ENCODE measurements at regions not wholly inside any gene's neighbourhood (a gene's known extent, or its start where the extent isn't known, plus 50 kb on each side); places are given as distances from the start of the nearest gene placed in this dataset.
"Not testable (repeated sequence)": the region's sequence is repeated elsewhere in the genome, so short reads cannot be mapped to it uniquely, and the experiment has no call there.

GRCh38 chr5:89083791-89084190 is 200.8 kb upstream of the MEF2C start:
- no peak for DNase-seq

DNA sequence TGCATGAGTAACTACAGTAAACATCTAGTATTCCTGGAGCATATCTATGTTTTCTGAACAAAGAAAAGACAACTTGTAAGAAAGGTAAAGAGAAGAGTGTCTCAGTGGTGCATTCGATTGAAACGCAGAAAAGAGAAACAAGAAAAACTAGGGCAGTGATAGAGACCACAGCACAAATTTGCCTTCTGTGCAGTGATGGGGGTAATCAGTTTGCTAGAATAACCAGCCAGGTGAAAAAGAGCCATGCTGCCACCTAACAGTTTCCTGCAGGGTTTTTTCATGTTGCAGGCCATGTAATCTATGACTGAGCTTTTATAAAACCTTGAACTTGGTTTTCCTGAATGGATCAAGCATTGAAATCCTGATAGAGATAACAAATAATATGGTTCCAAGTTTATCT is 198.4 kb upstream of the MEF2C start:
- no peak for DNase-seq

DNA sequence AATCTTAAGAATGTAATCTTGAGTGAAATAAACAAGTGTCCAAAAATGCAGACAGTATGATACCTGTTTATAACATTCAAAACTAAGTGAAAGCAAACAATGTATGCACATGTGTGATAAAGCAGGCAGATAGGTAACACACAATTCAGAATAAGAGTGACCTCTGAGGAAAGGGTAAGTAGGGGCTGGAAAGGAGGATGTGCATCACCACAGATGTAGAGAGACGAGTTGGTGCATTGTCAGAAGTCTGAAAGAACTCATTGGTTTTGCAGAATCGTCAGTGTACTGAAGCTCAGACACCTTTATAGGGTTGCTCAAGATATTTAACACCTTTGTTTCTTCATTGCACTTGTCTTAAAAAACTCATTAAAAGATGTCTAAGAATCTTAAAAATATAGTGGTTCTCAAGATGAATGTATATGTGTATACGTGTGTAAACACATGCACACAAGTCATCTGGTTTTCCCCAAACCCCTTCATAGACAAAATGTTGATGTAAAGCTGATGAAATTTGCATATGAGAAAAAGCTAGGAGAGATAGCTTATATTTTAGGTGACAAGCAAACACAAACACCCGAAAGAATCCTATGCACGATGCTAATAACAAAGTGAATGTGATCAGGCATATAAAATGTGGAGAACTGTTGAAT is 197.6 kb upstream of the MEF2C start:
- no peak for DNase-seq

DNA sequence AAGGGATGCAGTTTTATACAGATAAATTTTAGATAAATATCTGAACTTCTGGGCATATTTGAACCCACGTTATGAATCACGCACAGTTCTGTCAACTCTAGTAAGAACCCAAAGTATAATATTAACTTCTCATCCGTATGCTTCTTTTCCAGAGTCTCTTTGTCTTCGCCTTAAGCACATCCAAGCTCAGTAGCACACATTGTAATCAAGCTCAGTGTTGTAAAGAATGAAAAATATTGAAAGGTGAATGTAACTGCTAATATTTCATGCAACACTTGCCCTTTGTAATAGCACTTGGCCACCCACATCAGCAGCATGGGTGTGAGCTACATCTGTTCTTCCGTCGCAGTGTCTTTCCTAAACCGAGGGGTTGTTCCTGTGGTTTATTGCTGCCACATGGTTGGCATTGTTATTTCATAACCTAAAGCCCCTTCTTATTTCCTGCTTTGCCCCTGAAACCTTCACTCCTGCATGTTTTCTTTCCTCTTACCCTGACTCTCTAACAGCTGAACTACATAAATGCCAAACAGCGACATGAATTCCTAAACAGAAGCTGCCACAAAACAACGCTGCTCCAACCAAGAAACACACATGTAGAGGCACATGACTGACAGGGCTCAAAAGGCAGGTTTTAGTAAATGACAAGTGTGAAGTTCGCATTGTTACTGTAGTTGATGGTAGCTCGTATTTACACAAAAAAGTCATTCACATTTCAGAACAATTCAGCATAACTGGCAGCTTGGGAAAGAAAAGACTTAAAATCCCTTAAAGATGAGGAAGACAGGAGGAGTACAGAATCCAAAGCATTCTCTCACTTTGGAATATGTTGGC is 190.1 kb upstream of the MEF2C start:
- no peak for DNase-seq

DNA sequence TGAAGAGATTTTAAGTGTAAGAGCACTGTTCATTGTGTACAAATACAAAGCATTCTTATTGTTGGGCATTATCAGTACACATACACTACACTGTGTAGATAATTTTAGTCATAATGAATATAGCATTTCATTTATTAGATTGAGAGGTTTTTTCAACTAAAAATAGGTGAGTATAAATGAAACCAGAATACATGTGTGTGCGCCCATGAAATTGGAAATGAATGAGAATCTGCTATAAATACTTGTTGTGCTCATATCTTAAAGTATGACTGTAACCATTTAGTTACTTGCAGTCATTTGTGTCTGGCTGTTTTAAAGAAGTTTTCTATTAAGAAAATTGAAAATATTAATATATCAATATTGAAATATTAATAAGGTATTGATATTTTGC is 189.0 kb upstream of the MEF2C start:
- no peak for DNase-seq

DNA sequence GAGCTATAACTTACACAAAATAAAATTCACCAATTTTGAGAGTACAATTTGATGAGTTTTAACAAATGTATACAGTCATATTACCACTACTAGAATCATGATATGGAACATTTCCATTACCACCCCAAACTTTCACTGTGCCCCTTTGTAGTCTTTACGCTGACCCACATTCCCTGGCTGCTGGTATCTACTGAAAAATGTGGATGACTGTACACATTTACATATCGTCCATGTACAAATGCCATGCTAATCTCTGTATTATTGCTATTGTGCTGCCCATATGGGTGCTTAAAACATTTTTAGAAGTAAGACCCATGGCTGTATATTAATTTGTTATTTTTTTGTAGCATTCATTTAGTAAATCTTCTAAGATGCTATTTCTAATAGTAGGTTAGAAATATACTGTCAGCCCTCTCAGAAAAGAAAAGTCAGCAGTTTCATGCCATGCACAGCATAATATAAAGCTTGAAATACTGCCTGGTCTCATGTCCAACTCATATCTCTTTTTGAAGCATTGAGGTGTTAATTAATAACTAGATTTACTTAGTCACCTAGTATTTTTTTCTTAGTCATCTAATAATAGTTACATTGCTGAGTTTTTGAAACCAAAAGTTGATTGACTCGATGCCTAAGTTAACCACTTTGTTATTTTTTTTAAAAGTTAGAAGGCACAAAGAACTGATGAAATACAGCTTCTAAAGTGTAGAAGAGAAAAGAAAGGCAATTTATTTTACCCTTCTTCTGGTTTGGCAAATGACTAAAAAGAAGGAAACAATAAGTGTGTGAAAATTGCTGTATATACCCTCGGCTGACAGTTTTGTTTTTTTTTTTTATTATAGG is 188.3 kb upstream of the MEF2C start:
- DNase-seq: no peak

DNA sequence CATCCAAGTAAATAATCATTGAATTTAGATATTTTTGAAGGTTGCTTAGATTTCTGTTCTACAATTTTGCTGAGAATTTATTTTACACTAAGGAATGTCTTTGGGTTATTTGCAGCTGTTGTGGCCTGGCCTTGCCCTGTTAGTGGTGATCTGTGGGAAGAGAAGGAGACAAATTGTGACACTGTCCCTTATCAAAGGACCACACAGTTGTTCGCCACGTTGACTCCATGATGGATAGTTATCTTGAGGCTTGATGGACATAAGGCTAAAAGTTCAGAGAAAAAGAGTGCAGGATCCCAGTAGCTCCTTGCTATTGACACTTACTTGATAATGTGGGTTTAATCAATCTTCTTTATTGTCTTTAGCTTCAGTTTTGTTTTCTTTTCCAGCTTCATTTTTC is 186.6 kb upstream of the MEF2C start:
- DNase-seq: no peak

DNA sequence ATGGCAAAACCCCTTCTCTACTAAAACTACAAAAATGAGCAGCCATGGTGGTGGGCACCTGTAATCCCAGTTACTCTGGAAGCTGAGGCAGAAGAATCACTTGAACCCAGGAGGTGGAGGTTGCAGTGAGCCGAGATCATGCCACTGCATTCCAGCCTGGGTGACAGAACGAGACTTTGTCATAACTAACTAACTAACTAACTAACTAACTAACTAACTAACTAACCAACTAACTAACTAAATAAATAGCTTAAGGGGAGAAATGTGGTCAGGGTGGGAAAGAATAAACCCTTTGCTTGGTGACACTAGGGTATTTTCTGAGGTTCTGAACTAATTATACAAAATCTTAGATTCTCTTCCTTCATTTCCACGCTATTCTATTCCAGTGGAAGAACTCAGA is 184.4 kb upstream of the MEF2C start:
- no peak for DNase-seq

DNA sequence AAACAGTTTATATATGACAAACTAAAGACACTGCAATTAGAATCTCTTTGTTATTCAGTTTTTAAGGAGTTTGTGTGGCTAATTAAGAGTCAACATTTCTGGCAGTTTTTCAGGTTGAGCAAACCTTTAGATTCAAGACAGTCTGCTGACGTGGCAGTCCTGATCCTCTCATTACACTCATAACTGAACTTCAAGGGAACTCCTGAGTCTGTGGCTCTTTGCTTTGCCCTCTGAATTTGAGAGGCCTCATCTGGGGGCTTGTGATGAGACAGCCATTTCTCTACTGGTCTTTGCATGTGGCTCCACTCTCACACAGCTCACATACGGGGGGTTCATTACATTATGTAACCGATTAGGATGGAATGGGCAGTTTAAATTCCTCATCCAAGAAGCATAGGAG is 182.9 kb upstream of the MEF2C start:
- DNase-seq: no peak

- no peak for DNase-seq
These were observed 181.8 kb upstream of the MEF2C start for GRCh38 chr5:89064736-89065135.

DNA sequence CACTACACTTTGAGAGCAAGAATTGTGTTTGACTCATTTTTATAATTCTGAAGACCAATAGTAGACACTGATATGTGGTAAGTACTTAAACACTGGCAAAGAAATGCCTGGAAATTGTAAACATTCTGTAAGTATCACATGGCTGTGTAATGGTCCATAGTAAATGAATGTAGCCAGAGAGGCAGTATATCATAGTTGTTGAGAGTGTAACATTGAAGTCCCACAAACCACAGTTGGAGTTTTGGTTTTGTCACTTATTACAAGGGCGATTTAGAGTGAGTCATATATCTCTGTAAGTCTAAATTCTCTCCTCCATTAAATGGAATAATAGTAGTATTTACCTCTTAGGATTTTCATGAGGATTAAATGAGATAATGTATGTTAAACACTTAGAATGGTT is 181.1 kb upstream of the MEF2C start:
- peak; percentile 19 for DNase-seq

- no peak for DNase-seq
These were observed 177.8 kb upstream of the MEF2C start for GRCh38 chr5:89060768-89061167.

DNA sequence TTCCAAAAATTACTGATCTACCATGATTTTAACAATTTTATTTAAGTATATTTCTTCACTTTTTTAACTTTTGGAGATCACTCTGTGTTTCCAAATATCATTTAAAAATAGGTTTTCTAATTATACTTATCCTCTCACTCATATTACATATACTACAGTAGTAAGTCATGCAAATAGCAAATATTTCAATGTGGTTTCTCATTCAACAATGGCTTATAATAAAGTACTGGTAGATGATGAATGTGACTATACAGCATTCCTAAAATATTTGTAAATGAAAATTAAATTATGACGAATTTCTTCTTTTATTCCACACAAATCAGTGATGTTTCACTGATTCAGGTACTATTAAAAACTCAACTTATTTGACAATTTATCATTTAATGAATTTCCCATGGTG is 176.3 kb upstream of the MEF2C start:
- DNase-seq: no peak

GRCh38 chr5:89055695-89056085 is 172.7 kb upstream of the MEF2C start:
- DNase-seq: no peak

DNA sequence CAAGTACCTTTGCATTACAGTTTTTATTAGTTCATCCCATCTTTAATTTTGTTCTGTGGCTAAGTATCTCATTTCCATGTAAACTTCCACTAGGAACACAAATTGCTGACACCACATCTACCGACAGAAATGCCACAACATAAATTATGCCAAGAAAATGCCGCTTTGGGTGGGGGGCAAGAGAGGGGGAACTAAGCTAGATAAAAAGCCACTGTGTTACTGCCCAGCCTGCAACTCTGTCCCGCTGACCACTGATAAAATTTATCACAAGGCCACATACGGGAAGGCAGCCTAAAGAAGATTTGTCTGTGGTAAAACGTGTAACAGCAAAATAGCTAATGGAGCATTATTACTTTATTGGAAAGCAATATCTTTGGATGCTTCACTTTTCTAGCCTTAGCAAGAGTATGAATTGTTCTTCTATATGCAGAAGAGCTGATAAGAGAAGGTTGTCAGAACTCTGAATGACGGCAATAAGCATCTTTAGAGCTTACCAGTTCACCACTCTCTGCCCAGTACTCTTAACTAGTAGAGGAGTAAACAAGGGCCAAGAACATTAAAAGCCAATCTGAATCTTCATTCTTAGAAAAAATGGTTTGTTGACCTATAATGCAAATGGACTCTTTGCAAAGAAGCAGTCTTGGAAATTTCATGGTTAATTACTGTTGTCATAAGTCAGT is 172.2 kb upstream of the MEF2C start:
- no peak for DNase-seq

GRCh38 chr5:89053547-89053946 is 170.6 kb upstream of the MEF2C start:
- DNase-seq: no peak

GRCh38 chr5:89050062-89050461 is 167.1 kb upstream of the MEF2C start:
- not testable (repeated sequence) for DNase-seq

GRCh38 chr5:89047571-89047970 is 164.6 kb upstream of the MEF2C start:
- no peak for DNase-seq

GRCh38 chr5:89045216-89045615 is 162.2 kb upstream of the MEF2C start:
- no peak for DNase-seq

GRCh38 chr5:89044674-89045200 is 161.8 kb upstream of the MEF2C start:
- DNase-seq: no peak

- DNase-seq: no peak
These were observed 160.7 kb upstream of the MEF2C start for GRCh38 chr5:89043676-89044075.

- no peak for DNase-seq
These were observed 159.8 kb upstream of the MEF2C start for GRCh38 chr5:89042746-89043145.

All from renal pelvis (tissue), 1 donor.